NCI-H524 treated with DMSO at 0.1 percent for 48 hours (cell line): ENCODE measurements at regions not wholly inside any gene's neighbourhood (a gene's known extent, or its start where the extent isn't known, plus 50 kb on each side); places are given as distances from the start of the nearest gene placed in this dataset.
A peak's percentile ranks its signal among the peaks of the same experiment; 100 is the strongest.

Experiments used
- DNase-seq: peaks from one replicate; lab custom pipeline; 2025; lab: John Stamatoyannopoulos, UW

DNA sequence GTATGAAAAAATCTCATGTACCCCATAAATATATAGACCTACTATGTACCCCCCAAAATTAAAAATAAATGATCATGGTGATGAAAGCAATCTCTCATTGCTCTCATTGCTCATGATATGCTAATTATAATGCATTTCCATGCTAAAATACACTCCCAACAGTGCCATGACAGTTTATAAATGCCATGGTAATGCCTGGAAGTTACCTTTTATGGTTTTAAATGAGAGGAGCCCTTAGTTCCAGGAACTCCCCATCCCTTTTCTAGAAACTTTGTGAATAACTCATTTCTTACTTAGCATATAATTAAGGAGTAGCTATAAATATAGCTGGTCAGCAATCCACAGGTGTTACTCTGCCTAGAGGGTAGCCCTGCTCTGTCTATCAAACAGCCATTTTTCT lies 166.1 kb upstream of the RGS18 start:
- no peak for DNase-seq

- DNase-seq: no peak
These were observed 164.7 kb upstream of the RGS18 start for GRCh38 chr1:191993549-191993948.

DNA sequence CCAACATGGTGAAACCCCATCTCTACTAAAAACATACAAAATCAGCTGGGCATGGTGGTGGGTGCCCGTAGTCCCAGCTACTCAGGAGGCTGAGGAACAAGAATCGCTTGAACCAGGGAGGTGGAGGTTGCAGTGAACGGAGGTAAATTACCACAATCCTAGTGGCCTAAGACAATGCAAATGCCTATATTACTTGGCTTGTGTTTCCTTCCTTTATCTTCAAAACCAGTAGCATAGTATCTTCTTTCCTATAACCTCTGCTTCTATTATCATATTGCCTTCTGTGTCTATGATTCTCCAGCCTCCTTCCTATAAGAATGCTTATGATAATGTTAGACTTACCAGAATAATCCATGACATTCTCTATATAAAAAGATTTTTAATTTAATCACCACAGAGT lies 156.2 kb upstream of the RGS18 start:
- no peak for DNase-seq

DNA sequence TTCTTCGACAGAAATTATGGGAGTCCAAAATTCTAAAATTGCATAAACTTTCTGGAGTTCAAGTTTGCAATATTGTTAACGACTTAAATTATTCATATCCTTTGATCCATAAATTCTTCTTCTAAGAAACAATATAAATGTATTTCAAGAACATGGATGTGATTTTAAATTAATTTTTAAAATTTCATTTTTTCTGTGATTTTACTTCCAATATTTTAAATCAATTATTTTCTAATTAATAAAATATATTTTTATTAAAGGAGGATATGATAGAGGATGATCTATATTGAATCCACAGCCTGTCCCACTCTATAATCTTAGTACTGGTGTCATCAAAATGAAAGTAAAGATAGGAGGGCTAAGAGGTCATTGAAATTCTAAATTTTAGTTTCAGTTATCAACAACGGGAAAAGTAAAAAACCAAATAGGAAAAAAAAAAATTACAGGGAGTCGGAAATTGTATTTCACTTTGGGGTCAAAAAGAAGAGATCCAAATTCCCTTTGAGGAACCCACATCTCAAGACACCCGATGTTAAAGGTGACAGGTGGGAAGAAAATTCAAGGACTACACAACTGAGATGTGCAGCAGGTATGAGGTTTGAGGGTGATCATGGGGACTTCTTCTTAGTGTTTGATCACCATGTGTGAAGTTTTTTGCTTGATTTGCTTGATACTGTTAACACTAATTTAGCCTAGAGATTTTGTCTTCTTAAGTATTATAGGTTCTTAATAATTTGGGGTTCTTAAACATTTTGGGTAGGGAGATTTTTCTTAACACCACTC lies 154.8 kb upstream of the RGS18 start:
- no peak for DNase-seq

DNA sequence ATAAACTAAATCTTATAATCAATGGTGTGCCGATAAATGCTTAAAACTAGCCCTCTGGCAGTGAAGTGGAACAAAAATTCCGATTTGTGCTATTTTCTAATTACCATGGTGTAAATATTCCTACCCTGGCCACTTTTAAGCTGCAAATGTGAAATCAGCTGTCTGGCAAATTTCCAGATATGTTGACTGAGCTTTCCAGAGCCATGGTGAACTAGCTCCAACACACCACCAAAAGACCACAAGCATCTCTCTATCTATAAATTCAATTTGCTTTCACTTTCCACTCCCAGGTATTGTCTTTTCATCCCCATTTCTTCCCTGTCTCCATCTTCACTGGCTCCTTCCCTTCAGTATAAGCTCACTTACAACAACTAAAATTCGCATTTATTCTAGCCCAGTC lies 152.3 kb upstream of the RGS18 start:
- DNase-seq: no peak

DNA sequence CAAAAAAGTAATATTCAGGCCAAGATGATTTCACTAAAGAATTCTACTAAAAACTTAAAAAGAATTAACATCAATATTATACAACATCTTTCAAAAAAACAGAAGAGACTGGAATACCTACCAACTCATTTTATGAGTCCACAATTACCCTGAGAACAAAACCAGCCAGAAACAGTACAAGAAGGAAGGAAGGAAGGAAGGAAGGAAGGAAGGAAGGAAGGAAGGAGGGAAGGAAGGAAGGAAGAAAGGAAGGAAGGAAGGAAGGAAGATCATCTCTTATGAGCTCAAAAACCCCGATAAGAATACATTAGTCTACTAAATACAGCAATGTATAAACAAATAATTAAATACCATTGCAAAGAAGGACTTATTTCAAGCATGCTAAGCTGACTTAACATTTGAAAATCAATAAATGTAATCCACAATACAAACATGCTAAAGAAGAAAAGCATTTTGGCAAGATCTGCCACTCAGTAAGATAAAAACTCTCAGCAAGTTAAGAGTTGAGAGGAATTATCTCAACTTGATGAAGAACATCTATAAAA lies 149.9 kb upstream of the RGS18 start:
- DNase-seq: no peak

- DNase-seq: no peak
These were observed 147.9 kb upstream of the RGS18 start for GRCh38 chr1:192010406-192010805.

- no peak for DNase-seq
These were observed 146.7 kb upstream of the RGS18 start for GRCh38 chr1:192011525-192011924.

GRCh38 chr1:192022827-192023226 lies 135.4 kb upstream of the RGS18 start:
- no peak for DNase-seq

- DNase-seq: no peak
These were observed 133.4 kb upstream of the RGS18 start for GRCh38 chr1:192024881-192025280.

DNA sequence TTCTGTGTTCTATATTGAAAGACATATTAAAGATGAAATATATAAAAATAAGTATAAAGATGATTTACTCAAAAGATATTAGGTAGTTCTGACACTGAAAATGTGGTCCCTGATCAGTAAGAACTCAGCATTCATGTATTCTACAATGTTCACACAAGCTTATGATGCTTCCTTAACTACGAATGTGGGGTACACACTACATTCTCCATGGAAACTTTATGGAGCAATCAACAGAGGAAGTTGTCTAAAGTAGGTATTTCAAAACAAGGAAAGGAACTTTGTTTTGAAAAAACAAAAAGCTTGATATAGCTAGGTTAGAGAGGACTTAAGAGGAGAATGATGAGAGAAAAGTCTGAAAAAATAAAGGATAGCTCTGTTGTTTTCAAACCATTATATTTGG lies 119.7 kb upstream of the RGS18 start:
- DNase-seq: no peak

DNA sequence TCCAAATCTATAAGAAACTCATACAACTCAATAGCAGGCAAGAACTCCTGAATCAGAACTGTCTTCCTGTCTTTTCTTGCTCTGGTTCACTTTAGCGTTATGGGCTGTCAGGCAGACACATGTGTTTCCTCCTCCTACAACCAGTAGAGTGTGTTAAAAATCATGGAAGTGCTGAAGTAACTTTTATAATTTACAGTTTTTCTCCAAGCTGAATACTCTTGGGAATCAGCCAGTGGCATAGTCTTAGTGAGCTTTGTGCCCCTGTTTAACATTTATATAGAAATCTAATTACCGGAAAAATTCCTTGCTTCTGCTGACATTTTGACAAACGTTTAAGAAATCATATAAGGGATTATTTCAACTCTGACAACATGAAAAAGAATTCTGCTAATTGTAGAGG lies 113.1 kb upstream of the RGS18 start:
- DNase-seq: no peak

DNA sequence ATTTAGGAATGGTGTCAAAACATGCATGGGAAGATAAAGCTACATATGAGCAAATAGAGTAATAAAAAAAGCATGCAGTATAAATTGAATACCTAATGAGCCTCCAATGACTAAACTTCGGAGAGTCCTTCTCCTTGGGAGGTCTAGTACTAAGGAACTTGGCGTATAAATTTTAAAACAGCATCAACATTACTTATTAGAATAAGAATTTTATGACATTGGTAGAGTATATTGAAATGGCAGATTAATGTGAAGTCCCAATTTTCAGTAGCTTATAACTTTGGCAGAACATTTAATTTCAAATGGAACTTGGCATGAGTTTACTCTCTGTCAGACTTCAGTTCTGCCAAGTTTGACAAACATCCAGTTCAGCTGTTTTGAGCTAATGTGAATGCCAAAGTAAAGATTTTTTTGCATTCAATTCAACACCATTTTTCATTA lies 104.7 kb upstream of the RGS18 start:
- DNase-seq: no peak

DNA sequence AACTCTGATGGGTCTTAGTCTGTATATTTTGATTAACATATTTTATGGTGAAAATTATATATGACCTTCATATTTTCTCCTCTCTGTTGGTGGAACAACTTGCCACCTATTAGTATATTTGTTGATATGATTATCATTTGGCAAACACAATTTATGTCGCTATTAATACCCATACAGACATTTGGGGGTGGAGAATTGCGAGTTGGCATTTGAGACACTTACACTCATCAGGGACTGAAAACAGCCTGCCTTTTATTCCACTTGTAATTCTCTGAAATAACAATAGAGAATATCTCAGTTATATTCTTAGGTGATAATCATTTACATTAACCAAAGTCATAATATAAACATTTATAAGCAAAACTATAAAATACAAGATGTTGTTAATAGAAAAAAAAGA lies 100.5 kb upstream of the RGS18 start:
- no peak for DNase-seq

DNA sequence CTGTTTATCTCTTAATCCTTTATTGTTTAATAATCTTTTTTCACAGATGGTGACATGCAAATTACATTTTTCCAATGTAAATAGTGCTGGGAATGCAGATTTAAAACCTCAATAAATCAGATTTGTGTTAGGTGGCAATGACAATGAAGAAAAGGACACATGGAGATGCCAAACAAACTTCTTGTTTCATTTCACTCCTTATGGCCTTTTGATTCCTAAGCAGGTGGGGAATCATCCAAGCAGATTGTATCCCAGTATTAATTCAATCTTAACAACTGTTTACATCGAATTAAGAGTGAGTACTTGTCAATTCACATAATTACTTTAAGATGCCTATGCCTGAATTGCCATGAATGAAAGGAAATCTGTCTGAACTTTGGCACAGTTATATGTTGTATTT lies 98.9 kb upstream of the RGS18 start:
- DNase-seq: peak; percentile 80

GRCh38 chr1:192061556-192061955 lies 96.7 kb upstream of the RGS18 start:
- DNase-seq: no peak

DNA sequence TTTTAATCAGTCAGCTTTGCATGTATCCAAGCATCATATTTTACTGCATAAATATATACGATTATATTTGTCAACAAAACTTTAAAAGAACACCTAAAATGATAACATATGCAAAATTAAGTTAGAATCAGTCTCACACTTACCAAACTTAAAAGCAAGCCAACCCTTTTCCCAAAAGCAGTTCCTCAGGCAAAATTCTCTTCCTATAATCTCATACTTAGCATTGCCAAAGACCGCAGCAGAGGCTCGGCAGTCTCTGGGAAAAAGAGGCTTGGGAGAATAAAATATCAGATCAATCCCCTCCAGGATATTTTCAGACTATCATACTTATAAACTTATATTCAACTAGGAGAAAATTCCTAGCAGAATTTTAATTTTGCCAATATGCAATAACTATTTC lies 93.2 kb upstream of the RGS18 start:
- DNase-seq: no peak

DNA sequence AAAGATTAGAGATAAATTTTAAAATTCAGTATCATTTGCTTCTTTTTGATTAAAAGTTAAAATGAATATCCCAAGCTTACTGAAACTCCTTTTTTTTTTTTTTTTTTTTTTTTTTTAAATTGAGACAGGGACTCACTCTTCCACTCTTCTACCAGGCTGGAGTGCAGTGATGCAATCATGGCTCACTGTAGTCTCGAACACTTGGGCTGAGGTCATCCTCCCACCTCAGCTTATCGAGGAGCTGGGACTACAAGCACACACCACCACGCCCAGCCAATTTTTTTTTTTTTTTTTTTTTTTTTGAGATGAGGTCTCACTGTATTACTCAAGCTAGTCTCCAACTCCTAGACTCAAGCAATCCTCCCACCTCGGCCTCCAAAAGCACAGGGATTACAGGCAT lies 92.1 kb upstream of the RGS18 start:
- no peak for DNase-seq

DNA sequence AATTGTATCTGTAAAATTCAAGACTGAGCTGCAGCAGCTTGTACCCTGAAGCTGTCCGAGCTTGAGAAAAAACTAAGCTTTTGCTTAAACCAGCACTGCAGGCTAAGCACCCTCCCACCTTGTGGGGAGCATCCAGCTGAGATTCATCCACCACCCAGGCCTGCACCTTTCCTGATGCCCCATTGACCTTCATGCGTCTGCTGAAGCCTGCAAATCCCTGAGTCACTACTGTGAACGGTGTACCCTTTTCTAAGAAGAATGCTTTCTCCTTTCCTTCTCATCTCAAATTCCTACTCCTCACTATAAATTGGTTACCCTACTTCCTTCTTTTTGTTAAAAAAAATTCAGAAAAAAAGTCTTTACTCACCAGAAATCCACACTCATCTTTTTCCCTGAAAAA lies 90.9 kb upstream of the RGS18 start:
- no peak for DNase-seq

- no peak for DNase-seq
These were observed 88.0 kb upstream of the RGS18 start for GRCh38 chr1:192070213-192070612.

GRCh38 chr1:192080684-192081083 lies 77.6 kb upstream of the RGS18 start:
- no peak for DNase-seq

- DNase-seq: no peak
These were observed 76.9 kb upstream of the RGS18 start for GRCh38 chr1:192081359-192081758.

DNA sequence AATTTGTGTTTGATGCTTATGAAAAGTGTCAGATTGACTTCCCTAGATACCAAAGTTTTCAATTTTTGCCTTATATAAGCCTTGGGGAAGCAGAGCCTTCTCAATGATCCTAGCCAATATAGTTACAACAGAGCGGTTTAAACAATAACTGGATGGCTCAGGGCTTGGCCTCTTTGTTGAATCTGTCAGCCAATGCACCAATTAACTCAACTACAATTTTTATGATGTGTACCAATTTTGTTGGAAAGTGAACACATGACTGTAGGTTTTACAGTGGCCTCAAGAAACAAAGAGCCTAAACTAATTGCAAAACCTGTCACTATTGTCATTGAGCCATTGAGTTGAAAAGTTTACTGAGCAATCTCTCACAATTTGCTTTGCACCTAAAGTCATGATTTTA lies 71.6 kb upstream of the RGS18 start:
- DNase-seq: no peak

- no peak for DNase-seq
These were observed 70.9 kb upstream of the RGS18 start for GRCh38 chr1:192087334-192087733.
